Skin epidermis (tissue), 12 donors: ENCODE measurements at regions not wholly inside any gene's neighbourhood (a gene's known extent, or its start where the extent isn't known, plus 50 kb on each side); places are given as distances from the start of the nearest gene placed in this dataset.

ENCODE experiments used
- H3K27ac ChIP-seq, 21 experiments: fragments of 200-600 bp; sonication (generic) in 11 of 21; one replicate each; pipeline ENCODE4 v1.5.0; 2020; ENCODE audit warnings: mild to moderate bottlenecking in 3 of 21, inconsistent platforms in 2 of 21, moderate library complexity in 2 of 21
- H3K4me3 ChIP-seq, 7 experiments: fragments of 200-600 bp; sonication (generic) in 2 of 7; one replicate each; pipeline ENCODE4 v1.5.0; 2020; ENCODE audit warnings: inconsistent platforms in 2 of 7, mild to moderate bottlenecking in 2 of 7, moderate library complexity in 1 of 7

DNA sequence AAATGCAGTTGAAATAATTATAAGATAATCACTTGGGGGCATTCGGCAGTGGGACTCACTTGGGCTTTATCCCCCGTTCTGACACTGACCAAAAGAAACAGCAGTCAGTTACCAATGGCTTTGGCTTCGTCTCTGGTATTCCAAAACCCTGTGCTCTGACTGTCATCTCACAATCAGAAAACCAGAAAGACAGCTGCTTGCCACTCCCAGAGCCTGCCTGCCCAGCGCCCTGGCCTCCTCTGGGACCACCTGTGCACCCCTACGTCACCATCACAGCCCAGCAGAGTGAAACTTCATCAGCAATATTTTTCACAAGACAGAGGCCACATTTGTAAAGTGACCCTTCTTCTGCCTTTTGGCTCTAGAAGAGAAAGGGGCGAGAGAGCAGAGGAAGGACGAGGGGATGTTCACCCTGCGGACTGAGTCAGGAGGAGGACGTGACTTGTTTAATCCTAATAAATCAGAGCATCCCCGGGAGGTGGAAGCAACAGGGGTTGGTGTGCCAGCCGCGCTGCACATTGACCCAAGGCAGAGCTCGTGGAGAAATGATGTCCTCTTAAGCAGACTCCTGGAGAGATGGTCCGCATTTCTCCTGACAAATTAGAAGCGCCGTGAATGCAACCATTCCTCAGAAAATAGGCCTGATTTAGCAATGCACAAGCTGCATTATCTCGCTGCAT, 397.8 kb upstream of the ZNF507 start:
- no peak overlapping the region for H3K4me3 ChIP-seq
- H3K27ac ChIP-seq = no peak overlapping the region

DNA sequence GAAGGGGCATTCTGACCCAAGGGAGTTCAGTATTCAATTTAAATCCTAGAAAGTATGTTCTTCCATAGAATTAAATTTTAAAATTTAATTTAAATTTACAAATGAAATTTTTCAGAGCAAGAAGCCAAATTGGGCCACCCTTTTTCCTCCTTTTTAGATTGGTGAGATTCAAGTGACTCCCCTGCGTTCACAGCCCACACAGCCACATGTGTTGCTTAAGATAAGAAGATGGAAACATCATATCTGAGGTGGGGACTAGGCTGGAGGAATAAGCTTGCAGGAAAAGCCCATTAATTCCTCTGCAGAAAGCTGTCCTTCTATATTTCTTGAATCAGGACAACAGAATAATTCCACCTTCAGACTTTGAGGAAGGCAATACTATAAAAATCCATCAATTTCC, 392.7 kb upstream of the ZNF507 start:
- Histone ChIP-seq H3K27ac (no peak overlapping the region), H3K4me3 (no peak overlapping the region)

- Histone ChIP-seq H3K4me3 (no peak overlapping the region), H3K27ac (no peak overlapping the region)
These were observed 390.3 kb upstream of the ZNF507 start for GRCh38 chr19:31955061-31955460.

GRCh38 chr19:31955884-31956283, 389.5 kb upstream of the ZNF507 start:
- H3K27ac ChIP-seq = no peak overlapping the region
- H3K4me3 ChIP-seq = no peak overlapping the region

- Histone ChIP-seq H3K4me3 (no peak overlapping the region), H3K27ac (no peak overlapping the region)
These were observed 388.5 kb upstream of the ZNF507 start for GRCh38 chr19:31956771-31957392.

DNA sequence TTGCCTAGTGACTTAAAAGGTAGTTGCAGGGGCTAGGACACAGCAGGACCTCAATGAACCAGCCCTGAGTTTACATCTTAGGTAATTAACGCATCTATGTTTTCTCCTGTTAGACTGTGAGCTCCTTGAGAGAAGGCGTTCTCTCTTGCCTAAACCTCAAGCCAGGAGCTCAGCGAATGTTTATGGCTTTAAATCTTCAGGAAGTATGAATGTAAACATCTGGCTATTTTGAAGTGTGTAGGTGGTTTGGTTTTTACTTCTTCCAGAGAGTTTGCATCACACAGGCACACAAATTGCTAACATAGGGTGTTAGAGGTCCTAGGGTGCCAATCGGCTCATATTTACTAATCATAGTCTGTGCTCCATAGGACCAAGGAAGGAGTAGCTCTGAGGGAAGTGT, 387.7 kb upstream of the ZNF507 start:
- Histone ChIP-seq H3K27ac (no peak overlapping the region), H3K4me3 (no peak overlapping the region)

GRCh38 chr19:31959527-31960018, 385.8 kb upstream of the ZNF507 start:
- H3K27ac ChIP-seq = no peak overlapping the region
- H3K4me3 ChIP-seq = no peak overlapping the region

DNA sequence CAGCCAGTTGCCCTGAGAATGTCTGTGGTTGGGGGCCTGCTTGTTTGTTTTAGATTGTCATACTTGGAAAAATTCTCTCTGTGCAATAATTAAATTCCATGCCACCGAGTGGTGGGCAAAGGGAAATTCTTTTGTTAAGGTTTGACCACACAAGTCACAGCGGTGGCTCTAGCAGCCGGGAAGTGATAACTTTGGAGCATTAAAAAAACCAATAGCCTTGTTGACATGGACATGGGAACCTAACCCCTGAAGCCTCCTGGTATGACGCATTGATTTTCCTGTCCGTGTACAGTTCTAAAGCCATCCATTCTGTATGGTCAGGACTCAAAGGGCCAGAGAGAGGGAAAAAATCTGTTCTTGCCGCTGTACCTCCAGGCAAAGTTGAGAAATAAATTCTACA, 384.9 kb upstream of the ZNF507 start:
- Histone ChIP-seq H3K4me3 (no peak overlapping the region), H3K27ac (no peak overlapping the region)

DNA sequence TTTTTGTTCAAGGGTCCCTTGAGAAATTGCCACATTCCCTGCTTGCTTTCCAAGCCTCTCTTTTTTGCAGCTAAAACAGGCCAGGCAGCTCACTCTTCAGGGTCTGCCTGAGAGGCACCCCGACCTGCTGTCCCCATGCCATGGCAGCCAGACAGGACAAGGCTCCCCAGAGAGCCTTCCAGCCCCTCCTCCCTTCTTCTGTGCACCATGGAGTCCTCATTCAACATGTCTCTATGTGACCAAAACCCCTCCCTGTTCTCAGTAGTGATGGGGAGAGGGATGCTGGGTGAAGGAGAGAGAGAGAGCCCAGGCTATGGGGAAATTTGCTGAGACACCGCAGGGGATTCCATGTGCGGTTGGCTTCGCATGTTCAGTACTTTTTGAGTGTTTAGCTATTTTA, 384.2 kb upstream of the ZNF507 start:
- Histone ChIP-seq H3K4me3 (no peak overlapping the region), H3K27ac (no peak overlapping the region)

DNA sequence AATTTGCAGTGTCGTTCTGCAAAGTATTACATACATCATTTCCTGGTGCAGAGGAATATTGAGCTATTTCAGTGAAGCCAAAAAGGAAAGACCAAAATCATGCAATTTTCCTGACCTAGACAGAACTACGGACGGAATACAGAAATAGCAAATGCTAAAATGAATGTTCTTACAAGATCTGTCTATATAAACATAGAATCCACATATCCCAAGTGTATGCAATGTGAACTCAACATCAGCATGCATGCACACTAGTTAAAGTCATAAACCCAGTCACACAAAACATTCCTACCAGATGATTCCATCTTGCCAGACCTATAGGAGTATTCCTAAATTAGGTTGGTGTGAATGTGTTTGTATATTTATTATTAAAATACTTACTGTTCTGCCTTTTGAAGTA, 383.7 kb upstream of the ZNF507 start:
- Histone ChIP-seq H3K4me3 (no peak overlapping the region), H3K27ac (no peak overlapping the region)

DNA sequence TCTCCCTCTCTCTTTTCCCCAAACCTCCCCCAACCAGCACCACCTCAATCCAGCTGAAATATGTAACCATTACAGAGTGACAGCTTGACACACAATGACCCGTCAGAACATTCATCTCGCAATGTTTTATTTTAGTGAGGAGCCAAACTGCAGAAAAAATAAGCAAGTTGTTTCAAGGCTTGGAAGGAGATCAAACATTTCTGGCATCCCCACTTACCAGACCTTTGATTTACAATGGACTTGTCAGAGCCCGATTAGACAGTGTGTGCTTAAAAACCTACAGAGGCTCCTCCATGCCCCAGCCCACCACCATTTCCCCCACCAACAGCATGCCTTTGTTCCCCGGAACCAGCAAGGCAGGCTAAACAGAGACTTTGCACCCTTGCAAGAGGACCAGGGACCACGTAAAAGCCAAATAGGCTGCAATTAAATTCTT, 382.8 kb upstream of the ZNF507 start:
- Histone ChIP-seq H3K27ac (no peak overlapping the region), H3K4me3 (no peak overlapping the region)

GRCh38 chr19:31963746-31964145, 381.7 kb upstream of the ZNF507 start:
- no peak overlapping the region for H3K4me3 ChIP-seq
- no peak overlapping the region for H3K27ac ChIP-seq

DNA sequence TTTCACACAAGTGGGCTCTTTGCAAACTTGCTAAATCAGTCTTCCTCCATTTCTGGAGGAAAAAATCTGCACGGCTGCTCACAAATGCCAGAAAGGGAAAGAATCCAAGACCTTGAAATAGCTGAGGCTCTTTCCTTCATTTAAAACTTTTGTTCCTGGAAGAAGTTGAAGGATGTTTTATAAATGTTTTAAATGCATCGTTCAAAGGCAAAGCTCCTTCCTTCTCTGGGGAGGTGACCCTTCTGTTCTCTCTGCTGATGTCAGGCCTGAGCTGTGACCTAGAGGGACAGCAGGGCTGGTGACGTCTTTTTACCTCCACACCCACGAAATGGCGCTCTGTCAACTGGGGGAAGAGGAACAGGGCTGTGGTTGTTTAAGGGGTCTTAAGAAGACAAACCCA, 376.4 kb upstream of the ZNF507 start:
- H3K27ac ChIP-seq = no peak overlapping the region
- no peak overlapping the region for H3K4me3 ChIP-seq

DNA sequence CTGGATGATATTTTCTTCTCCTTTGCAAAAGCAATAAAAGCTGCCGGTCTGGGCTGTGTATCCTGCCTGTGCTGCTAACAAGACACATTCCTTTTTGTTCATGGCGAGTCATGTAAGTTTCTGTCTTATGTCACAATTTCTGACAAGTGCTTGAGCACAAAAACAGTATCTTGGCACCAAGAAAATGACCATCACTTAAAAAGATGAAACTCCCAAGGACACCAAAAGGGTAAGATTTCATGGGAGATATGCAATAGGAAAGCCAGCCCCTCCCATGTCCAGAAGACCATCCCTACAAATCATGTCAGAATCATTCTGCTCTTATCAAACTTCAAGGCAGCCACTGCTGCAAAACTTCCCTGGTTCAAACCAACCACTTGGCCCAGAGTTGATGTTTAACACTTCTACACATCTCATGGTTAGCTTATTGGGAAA, 375.4 kb upstream of the ZNF507 start:
- no peak overlapping the region for H3K27ac ChIP-seq
- H3K4me3 ChIP-seq = no peak overlapping the region

- Histone ChIP-seq H3K27ac (no peak overlapping the region), H3K4me3 (no peak overlapping the region)
These were observed 371.1 kb upstream of the ZNF507 start for GRCh38 chr19:31974290-31974689.

- Histone ChIP-seq H3K4me3 (no peak overlapping the region), H3K27ac (no peak overlapping the region)
These were observed 370.5 kb upstream of the ZNF507 start for GRCh38 chr19:31974941-31975340.

DNA sequence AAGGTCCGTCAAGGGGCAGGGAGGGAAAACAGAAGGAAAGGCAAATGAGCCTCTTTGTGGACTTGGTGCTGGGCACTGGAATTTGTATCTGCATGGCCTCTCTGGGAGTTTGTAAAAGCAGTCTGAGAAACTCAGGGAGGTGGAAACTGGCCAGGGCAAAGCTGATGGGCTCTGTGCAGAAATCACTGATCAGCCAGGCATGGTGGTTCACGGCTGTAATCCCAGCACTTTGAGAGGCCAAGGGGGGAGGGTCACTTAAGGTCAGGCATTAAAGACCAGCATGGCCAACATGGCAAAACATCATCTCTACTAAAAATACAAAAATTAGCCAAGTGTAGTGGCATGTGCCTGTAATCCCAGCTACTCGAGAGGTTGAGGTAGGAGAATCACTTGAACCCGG, 369.9 kb upstream of the ZNF507 start:
- Histone ChIP-seq H3K4me3 (no peak overlapping the region), H3K27ac (no peak overlapping the region)

DNA sequence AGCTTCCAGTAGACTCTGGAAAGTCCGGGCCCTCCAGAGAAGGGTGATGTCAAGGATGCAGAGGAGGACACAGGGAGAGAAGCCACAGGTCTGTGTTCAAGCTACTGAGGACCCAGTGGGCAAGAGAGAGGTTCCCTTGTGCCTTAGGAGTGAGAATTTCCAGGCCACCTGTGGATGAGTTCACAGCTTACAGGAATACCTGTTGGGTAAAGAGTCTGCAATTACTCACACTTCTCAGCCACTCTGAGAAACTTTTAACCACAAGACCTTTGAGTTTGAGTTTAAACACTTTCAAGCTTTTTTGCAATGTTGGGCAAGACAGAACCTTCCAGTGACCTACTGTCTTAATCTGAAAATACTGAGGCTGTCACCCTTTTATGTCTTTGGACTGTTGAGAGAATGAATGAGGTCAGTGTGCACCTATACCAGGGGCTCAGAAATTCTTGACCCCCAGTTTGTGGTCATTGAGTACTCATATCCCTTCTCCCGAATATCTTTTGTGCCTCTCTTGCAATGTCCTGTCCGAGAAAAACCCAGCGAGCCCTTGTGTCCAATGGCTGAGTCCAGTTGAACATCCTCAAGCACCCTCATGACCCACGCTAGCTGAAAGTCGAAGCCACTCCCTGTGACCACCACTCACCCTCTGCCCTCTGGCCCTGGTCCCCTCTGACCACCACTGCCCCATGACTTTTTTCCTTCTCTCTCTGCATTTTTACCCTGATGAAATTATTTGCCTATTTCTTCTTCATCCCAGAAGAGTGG, 368.5 kb upstream of the ZNF507 start:
- no peak overlapping the region for H3K4me3 ChIP-seq
- H3K27ac ChIP-seq = no peak overlapping the region

DNA sequence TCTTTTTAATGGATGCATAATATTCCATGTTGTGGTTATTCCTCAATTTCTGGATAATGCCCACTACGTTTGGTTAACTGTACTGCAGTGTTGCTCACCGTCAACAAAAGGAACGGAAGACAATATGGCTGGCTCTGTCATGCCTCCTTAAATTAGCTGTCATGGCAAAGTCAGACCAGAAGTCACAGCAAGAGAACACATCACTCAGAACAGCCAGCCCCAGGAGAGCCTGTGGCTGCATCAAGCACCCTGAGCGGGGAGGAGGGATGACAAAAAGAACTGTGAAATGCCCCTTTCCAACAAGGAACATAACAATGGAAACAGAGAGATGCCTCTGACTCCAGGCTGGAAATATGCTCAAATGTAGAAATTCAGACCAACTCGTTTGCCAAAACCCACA, 366.0 kb upstream of the ZNF507 start:
- Histone ChIP-seq H3K27ac (no peak overlapping the region), H3K4me3 (no peak overlapping the region)

- H3K27ac ChIP-seq = no peak overlapping the region
- no peak overlapping the region for H3K4me3 ChIP-seq
These were observed 365.3 kb upstream of the ZNF507 start for GRCh38 chr19:31979949-31980670.
